NCI-H2227 (cell line): ENCODE measurements at regions not wholly inside any gene's neighbourhood (a gene's known extent, or its start where the extent isn't known, plus 50 kb on each side); places are given as distances from the start of the nearest gene placed in this dataset.

Source experiments
- DNase-seq: peaks from one replicate; lab custom pipeline; 2025; ENCODE audit not compliant: unreplicated experiment; lab: John Stamatoyannopoulos, UW

- DNase-seq: no peak
Measured at GRCh38 chr4:37740546-37740945, 54.4 kb upstream of the RELL1 start.

GRCh38 chr4:37737466-37737865 lies 51.3 kb upstream of the RELL1 start:
- DNase-seq: no peak
